Muscle of leg (tissue), 3 donors: ENCODE measurements at regions not wholly inside any gene's neighbourhood (a gene's known extent, or its start where the extent isn't known, plus 50 kb on each side); places are given as distances from the start of the nearest gene placed in this dataset.

Experiments used
- DNase-seq: peaks from one replicate; pipeline ENCODE4 v3.0.0; 2013
- H3K27ac ChIP-seq: one replicate; pipeline ENCODE4 v1.5.1; 2013; ENCODE audit warnings: mild to moderate bottlenecking, low read length, control low read depth
- H3K27me3 ChIP-seq: one replicate; pipeline ENCODE4 v1.6.1; 2013; ENCODE audit warnings: low read length; ENCODE audit not compliant: control insufficient read depth, insufficient read depth
- H3K36me3 ChIP-seq: one replicate; pipeline ENCODE4 v1.6.1; 2013; ENCODE audit warnings: low read length; ENCODE audit not compliant: control insufficient read depth, insufficient read depth
- H3K4me1 ChIP-seq: one replicate; pipeline ENCODE4 v1.6.1; 2013; ENCODE audit warnings: low read length; ENCODE audit not compliant: control insufficient read depth, insufficient read depth
- H3K4me3 ChIP-seq: one replicate; pipeline ENCODE4 v1.5.1; 2013; ENCODE audit warnings: low read length, control low read depth
- H3K9me3 ChIP-seq: replicated peaks from 2 replicates; pipeline ENCODE4 v1.6.1; 2013; ENCODE audit warnings: low read depth, low read length; ENCODE audit not compliant: control insufficient read depth
- WGBS: methylation state at CpG from one replicate; pipeline ENCODE4 v1.1.5; 2013; ENCODE audit warnings: missing lambda C conversion rate; ENCODE audit not compliant: insufficient coverage; 5-methylcytosine and 5-hydroxymethylcytosine counted together

DNA sequence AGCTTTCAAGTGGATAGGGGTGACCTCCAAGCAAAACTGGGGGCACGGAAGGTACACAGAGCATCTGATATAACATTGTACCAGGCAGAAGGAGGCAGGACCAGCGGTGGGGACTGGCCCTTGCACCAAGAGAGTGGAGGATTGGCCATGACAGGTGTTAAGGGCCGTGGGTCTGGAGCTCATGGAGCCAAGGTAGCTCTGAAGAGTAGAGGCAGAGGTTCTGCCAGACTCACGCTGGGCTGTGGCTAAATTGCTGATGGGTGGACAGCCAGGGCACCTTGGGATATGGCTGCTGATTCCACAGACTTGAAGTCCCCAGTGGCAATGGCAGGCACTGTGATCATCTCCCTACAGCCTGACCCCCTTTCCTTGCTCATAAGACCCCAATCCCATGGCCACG is 65.9 kb upstream of the NKD1 start:
- no peak for DNase-seq
- H3K27me3 ChIP-seq, result peaks cover 2% of the 10 kb centered on the region
- 80% methylated on average over 4 of the region's 5 CpGs for WGBS
- H3K4me3 ChIP-seq, result no peak overlapping the region
- H3K4me1 ChIP-seq, result peaks cover 4% of the 10 kb centered on the region
- H3K9me3 ChIP-seq, result no peaks in the 10 kb centered on the region
- H3K27ac ChIP-seq, result no peak overlapping the region
- no peaks in the 10 kb centered on the region for H3K36me3 ChIP-seq

DNA sequence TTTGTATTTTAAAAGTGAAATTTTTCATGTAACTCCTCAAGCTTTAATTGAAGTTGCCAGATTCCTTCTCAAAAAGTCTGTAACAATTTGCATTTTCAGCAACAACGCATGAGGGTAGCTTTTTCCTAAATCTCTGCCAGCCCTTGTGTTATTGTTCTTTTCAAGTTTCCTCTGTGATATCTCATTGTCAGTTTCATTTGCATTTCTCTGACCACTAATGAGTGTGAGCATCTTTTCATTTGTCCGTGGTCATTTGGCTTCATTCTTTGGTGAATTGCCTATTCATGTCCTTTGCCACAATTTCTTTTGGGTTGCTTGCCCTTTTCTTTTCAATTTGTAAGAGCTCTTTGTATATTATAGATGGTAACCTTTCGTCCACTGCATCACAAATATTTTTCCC is 68.0 kb upstream of the NKD1 start:
- no peaks in the 10 kb centered on the region for H3K9me3 ChIP-seq
- whole genome bisulfite sequencing, result no CpG with 5 or more reads among the region's 3 CpGs
- DNase-seq, result no peak
- H3K27me3 ChIP-seq, result peaks cover 2% of the 10 kb centered on the region
- no peak overlapping the region for H3K27ac ChIP-seq
- H3K4me1 ChIP-seq, result peaks cover 4% of the 10 kb centered on the region
- no peak overlapping the region for H3K4me3 ChIP-seq
- no peaks in the 10 kb centered on the region for H3K36me3 ChIP-seq

GRCh38 chr16:50479771-50480170 is 68.4 kb upstream of the NKD1 start:
- WGBS, result 60% methylated on average over 1 of the region's 5 CpGs
- no peak for DNase-seq
- Histone ChIP-seq H3K9me3 (no peaks in the 10 kb centered on the region), H3K27me3 (peaks cover 2% of the 10 kb centered on the region), H3K4me3 (no peak overlapping the region), H3K36me3 (no peaks in the 10 kb centered on the region), H3K27ac (no peak overlapping the region), H3K4me1 (peaks cover 4% of the 10 kb centered on the region)

GRCh38 chr16:50478773-50479149 is 69.4 kb upstream of the NKD1 start:
- Histone ChIP-seq H3K27ac (no peak overlapping the region), H3K36me3 (no peaks in the 10 kb centered on the region), H3K9me3 (no peaks in the 10 kb centered on the region), H3K27me3 (peaks cover 2% of the 10 kb centered on the region), H3K4me1 (peaks cover 4% of the 10 kb centered on the region), H3K4me3 (no peak overlapping the region)
- WGBS, result 72% methylated on average over 8 of the region's 9 CpGs
- DNase-seq, result no peak

DNA sequence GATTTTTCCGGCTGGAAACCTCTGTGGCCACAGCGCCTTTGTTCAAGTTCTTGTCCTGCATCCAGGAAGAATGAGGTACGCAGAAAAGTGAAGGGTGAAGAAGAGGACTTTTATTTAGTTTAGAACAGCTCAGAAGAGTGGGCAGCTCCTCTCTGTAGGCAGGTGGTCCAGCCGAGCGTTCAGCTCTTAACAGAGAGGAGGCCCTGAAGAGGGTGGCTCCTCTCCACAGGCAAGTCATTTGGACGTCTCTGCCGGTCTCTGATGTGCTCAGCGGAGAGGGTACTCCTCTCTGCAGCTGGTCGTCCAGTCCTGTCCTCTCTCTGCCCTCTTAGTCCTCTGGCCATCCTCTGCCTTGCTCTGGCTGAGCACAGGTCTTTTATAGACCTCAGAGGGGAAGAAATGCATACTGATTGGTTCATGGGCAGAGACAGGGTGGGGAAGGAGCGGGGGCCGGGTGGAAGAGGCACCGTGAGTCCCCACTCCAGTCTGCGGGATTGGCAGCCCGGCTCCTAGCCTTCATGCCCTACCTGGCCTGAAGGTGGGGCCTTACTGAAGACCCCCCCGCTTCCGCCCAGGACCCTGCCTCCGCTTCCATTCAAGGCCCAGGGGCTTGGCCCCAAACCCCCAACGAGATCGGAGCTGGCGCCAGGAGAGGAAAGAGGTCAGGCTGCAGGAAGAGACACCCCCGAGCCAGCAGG is 70.0 kb upstream of the NKD1 start:
- peaks cover 8% of the 10 kb centered on the region for H3K4me1 ChIP-seq
- no peak overlapping the region for H3K4me3 ChIP-seq
- H3K9me3 ChIP-seq, result no peaks in the 10 kb centered on the region
- peaks cover 2% of the 10 kb centered on the region for H3K27me3 ChIP-seq
- WGBS, result 60% methylated on average over 16 of the region's 21 CpGs
- no peaks in the 10 kb centered on the region for H3K36me3 ChIP-seq
- no peak overlapping the region for H3K27ac ChIP-seq
- no peak for DNase-seq

DNA sequence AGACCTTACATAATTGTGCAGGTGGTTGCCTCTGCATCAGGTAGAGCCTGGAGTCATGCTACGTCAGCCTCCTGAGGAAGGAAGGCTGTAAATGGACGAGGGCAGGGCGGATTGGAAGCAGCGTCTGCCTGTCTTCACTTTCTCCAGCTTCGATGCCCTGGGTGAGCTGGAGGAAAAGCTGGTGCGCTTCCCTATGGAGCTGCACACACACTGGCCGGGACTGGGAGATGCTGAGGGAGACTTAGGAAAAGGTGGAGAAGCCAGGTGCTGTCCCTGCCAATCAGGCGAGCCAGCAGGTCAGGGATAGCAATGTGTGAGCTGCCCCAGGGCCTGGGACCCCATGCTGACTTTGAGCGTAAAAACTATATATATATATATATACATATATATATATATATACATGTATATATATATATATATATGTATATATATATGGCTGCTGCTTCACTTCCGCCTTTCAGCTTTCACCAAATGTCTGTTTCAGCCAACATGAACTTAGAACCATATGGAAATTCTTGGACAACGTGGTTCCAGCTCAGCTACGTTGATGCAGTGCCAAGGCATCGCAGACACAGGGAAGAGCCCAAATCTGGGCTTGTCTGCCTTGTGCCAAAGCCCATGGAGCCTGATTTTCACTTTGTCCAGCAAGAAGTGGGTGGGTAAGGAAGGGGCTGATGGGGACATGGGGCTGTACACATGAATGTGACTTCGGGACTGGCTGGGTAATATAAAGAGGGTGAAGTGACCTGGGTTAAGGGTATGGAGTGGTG is 71.5 kb upstream of the NKD1 start:
- DNase-seq, result no peak
- peaks cover 2% of the 10 kb centered on the region for H3K27me3 ChIP-seq
- H3K4me1 ChIP-seq, result peaks cover 11% of the 10 kb centered on the region
- H3K4me3 ChIP-seq, result no peak overlapping the region
- H3K27ac ChIP-seq, result no peak overlapping the region
- no peaks in the 10 kb centered on the region for H3K36me3 ChIP-seq
- 64% methylated on average over 11 of the region's 14 CpGs for WGBS
- H3K9me3 ChIP-seq, result no peaks in the 10 kb centered on the region

DNA sequence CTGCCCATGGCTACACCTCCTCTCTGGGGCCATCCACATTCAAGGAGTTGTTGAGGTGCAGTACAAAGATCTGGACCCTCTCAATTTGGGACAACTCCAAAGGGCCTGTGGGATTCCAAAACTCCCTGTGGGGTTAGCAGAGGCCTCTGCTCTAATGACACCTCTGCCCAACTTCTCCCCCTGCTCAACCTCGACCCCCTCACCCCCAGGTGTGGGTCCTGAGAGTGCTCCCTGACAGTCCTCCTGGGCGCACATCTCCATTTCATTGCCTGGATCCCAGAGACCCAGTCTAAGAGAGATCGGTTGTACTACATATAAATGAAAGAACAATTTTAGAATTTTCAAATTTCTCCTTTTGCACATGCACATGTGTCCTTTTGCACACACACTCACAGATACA is 73.0 kb upstream of the NKD1 start:
- no peaks in the 10 kb centered on the region for H3K9me3 ChIP-seq
- no peaks in the 10 kb centered on the region for H3K36me3 ChIP-seq
- no CpG with 5 or more reads among the region's 3 CpGs for WGBS
- peaks cover 12% of the 10 kb centered on the region for H3K4me1 ChIP-seq
- H3K27me3 ChIP-seq, result no peaks in the 10 kb centered on the region
- no peak overlapping the region for H3K27ac ChIP-seq
- DNase-seq, result no peak
- no peak overlapping the region for H3K4me3 ChIP-seq

DNA sequence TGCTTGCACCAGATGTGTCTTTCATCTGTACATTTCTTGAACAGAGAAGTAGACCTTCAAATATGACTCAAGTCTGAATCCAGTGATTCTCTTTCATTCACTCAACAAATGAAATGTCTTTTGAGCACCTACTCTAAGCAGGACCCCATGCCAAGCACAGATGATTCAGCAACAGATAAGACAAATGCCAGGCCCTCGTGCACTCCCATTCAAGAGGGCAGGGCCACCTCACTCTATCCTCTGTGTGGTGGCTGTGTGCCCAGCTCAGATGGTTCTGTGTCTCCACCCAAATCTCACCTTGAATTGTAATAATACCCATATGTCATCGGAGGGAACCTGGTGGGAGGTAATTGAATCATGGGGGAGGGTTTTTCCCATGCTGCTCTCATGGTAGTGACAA is 74.1 kb upstream of the NKD1 start:
- WGBS, result no CpG with 5 or more reads among the region's 2 CpGs
- DNase-seq, result no peak
- Histone ChIP-seq H3K9me3 (no peaks in the 10 kb centered on the region), H3K27me3 (peaks cover 9% of the 10 kb centered on the region), H3K27ac (no peak overlapping the region), H3K4me3 (no peak overlapping the region), H3K4me1 (peaks cover 22% of the 10 kb centered on the region), H3K36me3 (no peaks in the 10 kb centered on the region)

DNA sequence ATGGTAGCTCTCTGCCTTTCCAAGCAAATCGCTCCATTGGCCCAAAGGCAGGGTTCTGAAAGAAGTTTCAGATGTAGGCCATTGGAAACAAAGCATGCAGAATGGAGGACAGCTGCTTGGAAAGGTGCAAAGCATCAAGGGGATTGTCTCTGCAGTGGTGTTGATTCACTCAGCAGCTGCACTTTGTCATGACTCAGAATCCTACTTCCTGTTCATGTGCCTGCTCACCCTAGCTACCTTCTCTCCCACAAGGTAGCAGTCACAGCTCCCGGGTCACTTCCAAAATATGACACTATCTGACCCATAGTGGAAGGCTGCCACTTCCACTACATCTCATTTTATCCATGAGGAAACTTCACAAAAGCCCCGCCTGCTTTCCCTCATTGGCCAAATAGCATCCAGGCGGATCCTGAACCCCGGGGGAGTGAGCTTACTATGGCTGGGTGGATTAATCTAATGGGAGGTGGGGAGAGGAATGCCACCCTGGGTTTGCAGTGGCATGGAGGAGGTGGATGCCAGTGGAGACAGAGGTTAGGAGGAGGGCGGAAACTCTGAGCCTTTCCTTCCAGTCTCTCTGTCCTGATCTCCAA is 74.7 kb upstream of the NKD1 start:
- WGBS, result 42% methylated on average over 4 of the region's 6 CpGs
- peak; percentile 11 for DNase-seq
- peaks cover 29% of the 10 kb centered on the region for H3K4me1 ChIP-seq
- H3K27ac ChIP-seq, result no peak overlapping the region
- no peaks in the 10 kb centered on the region for H3K36me3 ChIP-seq
- H3K9me3 ChIP-seq, result no peaks in the 10 kb centered on the region
- H3K27me3 ChIP-seq, result peaks cover 16% of the 10 kb centered on the region
- H3K4me3 ChIP-seq, result no peak overlapping the region

DNA sequence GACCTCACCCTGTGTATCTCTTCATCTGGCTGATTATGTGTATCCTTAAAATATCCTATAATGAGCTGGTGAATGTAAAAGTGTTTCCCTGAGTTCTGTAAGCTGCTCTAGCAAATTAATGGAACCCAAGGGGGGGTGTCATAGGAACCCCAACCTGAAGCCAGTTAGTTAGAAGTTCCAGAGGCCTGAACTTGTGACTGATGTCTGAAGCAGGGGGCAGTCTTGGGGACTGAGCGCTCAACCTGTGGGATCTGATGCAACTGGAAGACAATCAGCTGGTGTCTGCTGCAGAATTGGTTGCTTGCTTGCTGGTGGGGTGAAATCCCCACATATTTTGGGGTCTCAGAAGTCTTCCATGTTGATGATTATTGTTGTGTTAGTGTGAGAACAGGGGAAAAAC is 75.7 kb upstream of the NKD1 start:
- Histone ChIP-seq H3K4me1 (peaks cover 32% of the 10 kb centered on the region), H3K9me3 (no peaks in the 10 kb centered on the region), H3K27ac (no peak overlapping the region), H3K4me3 (no peak overlapping the region), H3K27me3 (peaks cover 22% of the 10 kb centered on the region), H3K36me3 (no peaks in the 10 kb centered on the region)
- WGBS, result 100% methylated on average over 1 of the region's 1 CpG
- DNase-seq, result no peak
